Inflammatory macrophage (primary cell): ENCODE measurements at regions not wholly inside any gene's neighbourhood (a gene's known extent, or its start where the extent isn't known, plus 50 kb on each side); places are given as distances from the start of the nearest gene placed in this dataset.

Experiments used
- DNase-seq, 2 donors: peaks; one replicate each; pipeline ENCODE4 v3.0.0-alpha.2; 2020 to 2022

- DNase-seq = no peak
Measured at GRCh38 chr14:101475456-101476257, 85.6 kb upstream of the DIO3 start.

GRCh38 chr14:101476258-101476915, 84.9 kb upstream of the DIO3 start:
- DNase-seq = no peak

- DNase-seq = no peak
Measured at GRCh38 chr14:101476916-101477553, 84.3 kb upstream of the DIO3 start.

GRCh38 chr14:101477648-101478047, 83.6 kb upstream of the DIO3 start:
- no peak for DNase-seq

- no peak for DNase-seq
Measured at GRCh38 chr14:101478096-101478495, 83.2 kb upstream of the DIO3 start.

GRCh38 chr14:101478796-101479410, 82.4 kb upstream of the DIO3 start:
- DNase-seq = no peak

GRCh38 chr14:101480022-101480746, 81.1 kb upstream of the DIO3 start:
- DNase-seq = no peak

GRCh38 chr14:101480747-101481530, 80.4 kb upstream of the DIO3 start:
- no peak for DNase-seq

- DNase-seq = no peak
Measured at GRCh38 chr14:101481557-101481956, 79.7 kb upstream of the DIO3 start.

- DNase-seq = no peak
Measured at GRCh38 chr14:101482066-101482465, 79.2 kb upstream of the DIO3 start.

GRCh38 chr14:101483829-101484228, 77.5 kb upstream of the DIO3 start:
- DNase-seq = no peak

- DNase-seq = no peak
Measured at GRCh38 chr14:101489092-101489760, 72.1 kb upstream of the DIO3 start.

- DNase-seq = no peak
Measured at GRCh38 chr14:101490771-101491170, 70.5 kb upstream of the DIO3 start.

- DNase-seq = no peak
Measured at GRCh38 chr14:101491841-101492240, 69.5 kb upstream of the DIO3 start.

- no peak for DNase-seq
Measured at GRCh38 chr14:101492716-101493115, 68.6 kb upstream of the DIO3 start.

GRCh38 chr14:101494826-101495225, 66.5 kb upstream of the DIO3 start:
- DNase-seq = no peak

GRCh38 chr14:101495284-101495683, 66.0 kb upstream of the DIO3 start:
- no peak for DNase-seq

- no peak for DNase-seq
Measured at GRCh38 chr14:101495827-101496775, 65.2 kb upstream of the DIO3 start.

GRCh38 chr14:101496776-101497683, 64.3 kb upstream of the DIO3 start:
- DNase-seq = no peak
